Motor neuron (in vitro differentiated cells): ENCODE measurements at regions not wholly inside any gene's neighbourhood (a gene's known extent, or its start where the extent isn't known, plus 50 kb on each side); places are given as distances from the start of the nearest gene placed in this dataset.
"Not testable (repeated sequence)": the region's sequence is repeated elsewhere in the genome, so short reads cannot be mapped to it uniquely, and the experiment has no call there.

Experiments
- ATAC-seq, 8 experiments: fragments of 200-7000 bp; cut with Tn5 transposase; replicated peaks in 6 of 8; 2 replicates each; pipeline ENCODE4 v1.8.0; 2021; ENCODE audit warnings: mild to moderate bottlenecking in 8 of 8, moderate library complexity in 8 of 8
- H3K27ac ChIP-seq, 2 donors: fragments of 250-450 bp; sonication (Bioruptor Pico); 2 replicates each; pipeline ENCODE4 v1.9.0; 2021; ENCODE audit warnings: antibody characterized with exemption in 2 of 2, mild to moderate bottlenecking in 2 of 2, moderate library complexity in 1 of 2
- H3K4me1 ChIP-seq, 2 donors: fragments of 250-450 bp; sonication (Bioruptor Pico); replicated peaks in 1 of 2; 2 replicates each; pipeline ENCODE4 v1.6.1; 2021; ENCODE audit warnings: antibody characterized with exemption in 2 of 2, mild to moderate bottlenecking in 2 of 2, moderate library complexity in 1 of 2
- H3K4me3 ChIP-seq, 5 donors: fragments of 250-450 bp; sonication (Bioruptor Pico); 2 replicates each; pipeline ENCODE4 v1.9.0; 2021; ENCODE audit warnings: antibody characterized with exemption in 5 of 5, mild to moderate bottlenecking in 5 of 5, moderate library complexity in 4 of 5
- WGBS, 10 experiments: fragments of 450-650 bp; shearing (Covaris generic); methylation state at CpG; one replicate each; pipeline ENCODE4 v1.0.0; 2022; 5-methylcytosine and 5-hydroxymethylcytosine counted together
- in situ Hi-C, 9 experiments: fragments of 400-800 bp; cut with MboI; loops; one replicate each; pipeline ENCODE4 v1.15.0; 2021; ENCODE audit warnings: low sequenced_read_pairs in 9 of 9, low pct_unique_long_range_greater_than_20kb in 2 of 9; ENCODE audit not compliant: unreplicated experiment in 9 of 9

- in situ Hi-C loops, H3K4me3 ChIP-seq, H3K27ac ChIP-seq, H3K4me1 ChIP-seq, ATAC-seq: not testable (repeated sequence)
- WGBS, 10 experiments = 30 to 100% (median 91%) methylated on average over 2 to 7 of the region's 7 CpGs; no CpG with 5 or more reads in 3 of the 10 experiments
These were observed 82.2 kb upstream of the RHOU start for GRCh38 chr1:228653057-228653456.

- in situ Hi-C loops = no loop called here
- Histone ChIP-seq H3K4me1 (no peaks in the 10 kb centered on the region), H3K27ac (no peak overlapping the region), H3K4me3 (no peak overlapping the region)
- 80 to 100% (median 89%) methylated on average over 1 of the region's 1 CpG; no CpG with 5 or more reads in 1 of the 10 experiments for WGBS, 10 experiments
- no peak for ATAC-seq
These were observed 81.5 kb upstream of the RHOU start for GRCh38 chr1:228653748-228654147.

- 59 to 88% (median 76%) methylated on average over 2 to 3 of the region's 3 CpGs for WGBS, 10 experiments
- Histone ChIP-seq H3K4me1 (no peaks in the 10 kb centered on the region), H3K27ac (no peak overlapping the region), H3K4me3 (no peak overlapping the region)
- in situ Hi-C loops = no loop called here
- no peak for ATAC-seq
These were observed 79.4 kb upstream of the RHOU start for GRCh38 chr1:228655796-228656394.

- H3K4me1 ChIP-seq, H3K27ac ChIP-seq, H3K4me3 ChIP-seq, in situ Hi-C loops, ATAC-seq: not testable (repeated sequence)
- 33 to 100% (median 80%) methylated on average over 1 to 4 of the region's 5 CpGs; no CpG with 5 or more reads in 3 of the 10 experiments for WGBS, 10 experiments
These were observed 73.1 kb upstream of the RHOU start for GRCh38 chr1:228662007-228662689.

GRCh38 chr1:228664399-228664914 lies 70.8 kb upstream of the RHOU start:
- Histone ChIP-seq H3K4me3 (no peak overlapping the region), H3K27ac (no peak overlapping the region), H3K4me1 (no peaks in the 10 kb centered on the region)
- peak; percentile 38 to 64 (median 52) for ATAC-seq
- in situ Hi-C loops = no loop called here
- 0 to 49% (median 26%) methylated on average over 1 to 13 of the region's 14 CpGs; no CpG with 5 or more reads in 1 of the 10 experiments for WGBS, 10 experiments

GRCh38 chr1:228666686-228667623 lies 68.3 kb upstream of the RHOU start:
- in situ Hi-C loops = no loop called here
- H3K4me1 ChIP-seq = no peaks in the 10 kb centered on the region
- H3K4me3 ChIP-seq = no peak overlapping the region
- H3K27ac ChIP-seq = no peak overlapping the region
- no peak for ATAC-seq
- WGBS, 10 experiments = 40 to 100% (median 84%) methylated on average over 1 to 6 of the region's 6 CpGs; no CpG with 5 or more reads in 1 of the 10 experiments

GRCh38 chr1:228668553-228669241 lies 66.6 kb upstream of the RHOU start:
- 50 to 100% (median 88%) methylated on average over 1 to 5 of the region's 5 CpGs for WGBS, 10 experiments

GRCh38 chr1:228669242-228669585 lies 66.1 kb upstream of the RHOU start:
- H3K27ac ChIP-seq = no peak overlapping the region
- 43 to 100% (median 83%) methylated on average over 1 of the region's 1 CpG; no CpG with 5 or more reads in 1 of the 10 experiments for whole genome bisulfite sequencing, 10 experiments
- no peak overlapping the region for H3K4me3 ChIP-seq
- no peaks in the 10 kb centered on the region for H3K4me1 ChIP-seq
- in situ Hi-C loops = no loop called here
- ATAC-seq = no peak

More at GRCh38 chr1:228668553-228669241, 66.6 kb upstream of the RHOU start:
- Histone ChIP-seq H3K4me3 (no peak overlapping the region), H3K4me1 (no peaks in the 10 kb centered on the region), H3K27ac (no peak overlapping the region)
- in situ Hi-C loops = no loop called here
- no peak for ATAC-seq

GRCh38 chr1:228681076-228681565 lies 54.2 kb upstream of the RHOU start:
- ATAC-seq, in situ Hi-C loops: not testable (repeated sequence)

GRCh38 chr1:228683428-228683827 lies 51.9 kb upstream of the RHOU start:
- no peak overlapping the region for H3K4me3 ChIP-seq
- no peak overlapping the region for H3K27ac ChIP-seq
- no peaks in the 10 kb centered on the region for H3K4me1 ChIP-seq
- no peak for ATAC-seq
- WGBS, 10 experiments = 54 to 100% (median 80%) methylated on average over 1 to 3 of the region's 3 CpGs; no CpG with 5 or more reads in 1 of the 10 experiments
- in situ Hi-C loops = no loop called here

More at GRCh38 chr1:228681076-228681565, 54.2 kb upstream of the RHOU start:
- not testable (repeated sequence) for H3K4me1 ChIP-seq, H3K4me3 ChIP-seq, H3K27ac ChIP-seq
- 32 to 80% (median 69%) methylated on average over 1 to 9 of the region's 9 CpGs for WGBS, 10 experiments

GRCh38 chr1:228684607-228685006 lies 50.7 kb upstream of the RHOU start:
- in situ Hi-C loops = no loop called here
- ATAC-seq = no peak
- H3K4me3 ChIP-seq = no peak overlapping the region
- 40 to 92% (median 77%) methylated on average over 2 to 7 of the region's 7 CpGs; no CpG with 5 or more reads in 1 of the 10 experiments for WGBS, 10 experiments
- no peaks in the 10 kb centered on the region for H3K4me1 ChIP-seq
- no peak overlapping the region for H3K27ac ChIP-seq

GRCh38 chr1:228685081-228685660 lies 50.1 kb upstream of the RHOU start:
- WGBS, 10 experiments = 80 to 100% (median 93%) methylated on average over 1 of the region's 1 CpG; no CpG with 5 or more reads in 3 of the 10 experiments
- Histone ChIP-seq H3K4me3 (no peak overlapping the region), H3K4me1 (no peaks in the 10 kb centered on the region), H3K27ac (no peak overlapping the region)
- no peak for ATAC-seq
- in situ Hi-C loops = no loop called here
